Fibroblast of skin of left quadriceps (primary cell): ENCODE measurements at regions not wholly inside any gene's neighbourhood (a gene's known extent, or its start where the extent isn't known, plus 50 kb on each side); places are given as distances from the start of the nearest gene placed in this dataset.

ENCODE experiments used
- DNase-seq, 2 experiments: peaks; one replicate each; pipeline ENCODE4 v3.0.0-alpha.2; 2013; ENCODE audit warnings: low read depth in 2 of 2

DNA sequence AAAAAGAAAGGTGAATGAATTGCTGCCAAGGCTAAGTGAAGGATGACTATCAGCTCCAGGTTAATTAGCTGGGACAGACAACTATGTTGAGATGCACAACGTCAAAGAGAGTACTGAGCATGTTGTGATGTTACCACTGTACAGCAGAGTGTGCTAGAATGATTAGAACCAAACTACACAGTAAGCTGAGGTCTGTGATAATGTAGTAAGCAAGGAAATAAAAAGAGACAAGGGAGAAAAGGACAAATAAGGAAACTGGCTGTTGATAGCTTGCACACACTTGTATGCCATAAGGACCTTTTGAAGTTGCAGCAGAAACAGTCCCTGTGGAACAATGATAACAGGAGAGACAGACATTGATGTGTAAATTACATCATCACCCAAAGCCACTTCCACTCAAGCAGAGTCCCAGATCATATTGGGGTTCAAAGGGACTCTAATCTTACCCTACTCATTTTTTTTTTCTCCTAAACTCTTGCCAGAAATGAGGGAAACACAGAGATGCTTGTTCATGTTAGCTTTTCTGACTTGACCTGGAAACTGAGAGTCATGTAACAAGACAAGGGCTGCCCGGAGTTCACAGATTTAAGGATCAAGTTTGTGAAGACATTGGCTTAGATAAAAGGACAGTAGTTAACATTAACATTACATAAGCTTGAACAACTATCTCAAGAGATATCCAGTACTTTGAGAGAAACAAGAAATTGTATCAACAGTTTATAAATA lies 189.9 kb downstream of the CENPW start:
- no peak for DNase-seq

DNA sequence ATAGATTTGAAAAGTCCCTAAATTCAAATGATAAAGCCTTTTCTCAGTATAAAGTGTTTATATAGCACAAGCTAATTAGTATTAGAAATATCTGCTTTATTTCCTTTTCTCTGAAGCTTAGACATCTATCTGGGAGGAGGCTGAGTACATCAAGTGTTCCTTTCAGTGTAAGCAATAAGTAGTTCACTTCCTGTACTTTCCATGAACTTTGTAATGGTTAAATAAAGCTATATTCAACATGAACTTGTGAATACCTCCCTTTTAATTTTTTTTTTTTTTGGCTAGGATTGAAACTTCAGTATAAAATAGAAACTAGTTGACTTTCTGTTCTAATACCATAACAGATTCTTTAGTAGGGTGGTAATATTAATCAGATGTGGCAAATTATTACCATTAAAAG lies 190.9 kb downstream of the CENPW start:
- DNase-seq, result no peak

- DNase-seq, result no peak
Observed at GRCh38 chr6:126531286-126531685, 191.4 kb downstream of the CENPW start.

DNA sequence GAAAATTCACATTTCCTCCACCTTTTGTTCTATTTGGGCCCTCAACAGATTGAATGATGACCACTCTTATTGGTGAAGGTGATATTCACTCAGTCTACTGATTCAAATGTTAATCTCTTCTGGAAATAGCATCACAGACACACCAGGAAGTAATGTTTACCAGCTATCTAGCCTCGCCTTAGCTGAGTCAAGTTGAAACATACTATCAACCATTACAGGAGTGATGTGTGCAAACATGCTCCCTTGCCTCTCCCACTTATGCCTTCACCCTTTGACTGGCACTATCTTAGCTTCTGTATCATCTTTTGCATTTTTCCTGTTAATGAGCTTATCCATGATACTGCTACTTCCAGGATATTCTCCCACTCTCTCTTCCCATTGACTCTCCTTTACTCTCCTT lies 191.9 kb downstream of the CENPW start:
- DNase-seq, result no peak

DNA sequence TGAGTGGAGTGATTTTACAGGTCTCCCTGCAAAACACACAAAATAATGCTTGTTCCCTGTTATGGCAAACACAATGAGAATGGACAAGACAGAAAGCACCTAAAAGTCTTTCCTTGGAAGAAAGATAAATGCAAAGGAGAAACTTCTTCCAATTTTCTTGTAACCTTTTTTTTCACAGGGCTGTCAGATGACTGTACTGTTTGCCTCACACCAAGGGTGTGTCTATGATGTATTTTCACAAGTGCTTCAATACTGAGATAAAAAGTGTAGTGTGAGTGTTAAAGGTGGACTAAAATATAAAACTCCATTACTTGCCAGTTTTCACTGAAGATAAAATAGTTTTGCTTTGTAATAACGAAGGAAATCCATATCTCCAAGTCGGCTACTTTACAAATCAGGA lies 194.5 kb downstream of the CENPW start:
- DNase-seq, result no peak

GRCh38 chr6:126535138-126535537 lies 195.2 kb downstream of the CENPW start:
- DNase-seq, result no peak

DNA sequence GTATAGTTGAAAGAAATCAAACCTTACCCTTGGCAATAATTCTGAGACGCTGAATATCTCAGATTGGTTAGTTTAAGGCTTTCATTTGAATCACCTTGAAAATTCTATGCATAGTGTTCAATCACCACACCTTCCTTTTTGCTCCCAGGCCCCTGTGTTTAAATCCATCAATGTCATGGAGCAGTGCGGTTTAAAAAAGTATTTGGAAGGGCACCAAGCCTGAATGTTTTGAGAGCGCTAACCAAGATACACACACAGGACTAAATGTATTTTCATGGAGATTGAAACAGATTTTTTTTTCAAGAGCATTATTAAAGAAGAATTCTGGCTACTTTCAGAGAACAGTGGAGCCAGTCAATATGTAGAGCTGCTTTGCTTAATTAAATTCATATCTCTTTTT lies 195.7 kb downstream of the CENPW start:
- DNase-seq, result no peak

DNA sequence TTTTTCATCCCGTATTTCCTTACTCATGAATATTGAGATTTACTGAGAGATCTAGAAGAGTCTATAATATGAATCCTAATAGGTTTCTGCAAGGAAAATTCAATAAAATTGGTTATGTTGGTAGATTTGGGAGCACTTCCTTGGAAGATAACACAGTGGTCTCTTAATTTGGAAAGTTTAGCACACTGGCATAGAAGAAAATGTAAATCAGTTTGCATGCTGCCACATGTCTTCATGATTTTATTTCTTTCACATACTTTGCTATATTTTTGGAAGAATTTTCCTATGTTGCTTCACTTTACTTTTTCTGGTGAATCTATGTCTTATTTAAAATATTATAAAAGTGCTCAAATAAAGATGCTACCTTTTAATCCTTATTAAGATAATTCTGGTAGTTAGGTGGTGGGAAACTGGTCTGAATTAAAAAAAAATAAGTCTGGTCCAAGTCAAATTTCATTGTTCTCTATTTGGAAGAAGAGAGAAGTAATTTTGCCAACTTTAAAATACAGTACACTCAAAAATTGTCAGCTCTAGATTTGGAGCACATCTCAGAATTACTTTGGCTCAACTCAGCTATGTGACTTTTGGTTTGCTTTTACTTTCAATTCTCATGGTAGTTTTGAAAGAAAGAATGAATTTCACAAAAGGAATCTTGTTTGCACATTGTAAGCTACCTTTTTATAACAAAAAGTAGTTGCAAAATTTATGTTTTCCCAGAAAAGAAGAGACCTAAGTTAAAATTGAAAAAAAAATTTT lies 197.3 kb downstream of the CENPW start:
- DNase-seq, result no peak

DNA sequence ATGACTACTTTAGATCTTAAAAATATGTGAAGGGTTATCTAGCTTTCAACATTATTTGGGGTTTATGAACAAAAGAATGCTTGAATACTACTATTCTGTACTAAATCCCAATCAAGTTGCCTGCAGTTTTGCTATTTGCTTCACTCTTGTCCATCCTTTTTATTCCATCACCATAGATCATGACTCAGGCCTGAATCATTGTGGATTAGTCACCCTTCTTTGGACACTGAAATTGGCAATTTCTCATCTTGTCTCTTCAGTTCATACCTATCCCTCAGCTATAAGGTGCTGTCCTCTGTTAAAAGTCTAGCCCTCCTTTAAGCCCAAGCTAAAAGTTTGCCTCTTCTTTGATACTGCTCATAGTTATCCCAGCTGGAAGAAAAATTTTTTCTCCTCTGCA lies 199.1 kb downstream of the CENPW start:
- DNase-seq, result peak; percentile 25 to 27

DNA sequence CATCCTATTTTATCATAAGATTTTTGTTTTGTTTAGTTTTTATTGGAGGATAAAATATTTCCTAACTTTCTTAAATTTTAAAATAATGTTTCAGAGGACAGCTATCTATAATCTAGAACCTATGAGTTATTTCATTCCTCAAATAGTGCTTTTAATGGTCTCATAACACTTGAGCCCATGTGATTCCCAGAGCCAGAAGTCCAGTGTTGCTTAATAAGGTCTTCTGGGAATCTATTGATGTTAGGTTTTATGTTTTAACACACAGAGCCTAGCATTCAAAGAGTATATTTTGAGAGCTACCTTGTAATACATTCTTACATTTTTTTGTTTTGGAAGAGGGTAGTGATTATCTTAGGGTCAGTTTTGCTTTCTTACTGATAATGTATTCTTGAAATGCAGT lies 200.2 kb downstream of the CENPW start:
- no peak for DNase-seq

GRCh38 chr6:126541806-126542491 lies 202.0 kb downstream of the CENPW start:
- no peak for DNase-seq

DNA sequence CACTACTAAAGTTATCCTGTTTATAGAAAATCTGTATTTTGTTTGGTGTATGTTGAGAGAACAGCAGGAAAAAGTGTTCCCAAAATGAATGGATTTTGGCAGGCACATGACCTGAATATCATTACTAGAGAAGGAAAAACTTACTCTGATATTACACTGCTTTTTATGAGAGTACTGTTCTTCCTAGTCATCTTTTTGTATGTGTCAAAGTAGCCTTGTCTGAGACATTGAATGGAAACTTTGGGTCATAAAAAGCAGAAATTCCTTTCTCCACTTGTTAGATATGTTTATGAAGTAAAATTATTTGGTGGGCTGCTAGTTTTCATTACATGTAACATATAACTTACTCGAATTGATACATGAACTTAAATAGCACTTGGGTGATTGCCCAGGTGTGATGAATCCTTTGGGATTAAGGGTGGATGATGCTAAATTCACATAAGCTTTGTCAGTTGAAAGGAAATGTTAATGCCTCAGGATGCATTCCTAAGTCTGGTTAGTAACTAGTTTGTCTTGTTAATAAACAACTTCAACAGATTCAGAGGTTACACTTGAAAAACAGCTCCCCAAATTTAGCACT lies 206.7 kb downstream of the CENPW start:
- peak; percentile 15 to 26 for DNase-seq

GRCh38 chr6:126548300-126548699 lies 208.4 kb downstream of the CENPW start:
- DNase-seq, result no peak

- no peak for DNase-seq
Observed at GRCh38 chr6:126550323-126550722, 210.4 kb downstream of the CENPW start.

- no peak for DNase-seq
Observed at GRCh38 chr6:126551832-126552231, 211.9 kb downstream of the CENPW start.

- no peak for DNase-seq
Observed at GRCh38 chr6:126553854-126554253, 213.9 kb downstream of the CENPW start.

DNA sequence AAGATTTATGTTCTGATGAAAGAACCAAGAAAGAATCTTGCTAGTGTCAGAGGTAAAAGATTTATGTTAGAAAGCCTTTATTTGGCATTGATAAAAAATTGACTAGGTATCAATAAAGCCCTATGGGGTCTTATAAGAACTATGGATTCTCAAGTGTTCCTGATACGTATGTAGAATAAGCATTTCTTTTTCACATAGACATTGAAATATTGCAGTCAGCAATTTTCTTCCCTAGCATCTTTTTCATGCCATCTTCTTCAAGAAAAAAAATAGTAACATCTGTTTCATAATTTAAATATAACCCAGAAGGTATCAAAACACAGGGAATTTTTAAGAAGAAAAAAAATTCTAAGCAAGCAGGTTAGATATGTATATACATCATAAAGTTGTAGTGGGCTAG lies 230.6 kb downstream of the CENPW start:
- DNase-seq, result no peak

DNA sequence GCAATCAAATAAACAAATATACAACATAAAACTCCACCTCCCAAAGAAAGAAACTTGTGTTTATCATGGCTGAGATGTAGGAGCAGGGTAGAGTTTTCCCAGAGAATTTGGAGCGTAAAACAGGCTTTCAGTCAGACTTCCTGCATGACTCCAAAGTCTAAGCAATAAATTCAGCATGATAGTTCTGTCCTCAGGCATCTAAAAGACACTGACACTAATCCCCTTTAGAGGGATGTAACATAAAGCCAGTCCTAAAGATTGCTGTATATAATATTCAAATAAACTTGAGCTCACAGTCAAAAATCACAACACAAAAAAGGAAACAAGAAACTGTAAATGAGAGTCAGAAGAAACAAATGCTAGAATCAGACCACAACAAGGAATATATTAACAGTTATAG lies 234.4 kb downstream of the CENPW start:
- no peak for DNase-seq

- DNase-seq, result no peak
Observed at GRCh38 chr6:126581316-126581715, 241.4 kb downstream of the CENPW start.

GRCh38 chr6:126600258-126600916 lies 260.5 kb downstream of the CENPW start:
- no peak for DNase-seq

DNA sequence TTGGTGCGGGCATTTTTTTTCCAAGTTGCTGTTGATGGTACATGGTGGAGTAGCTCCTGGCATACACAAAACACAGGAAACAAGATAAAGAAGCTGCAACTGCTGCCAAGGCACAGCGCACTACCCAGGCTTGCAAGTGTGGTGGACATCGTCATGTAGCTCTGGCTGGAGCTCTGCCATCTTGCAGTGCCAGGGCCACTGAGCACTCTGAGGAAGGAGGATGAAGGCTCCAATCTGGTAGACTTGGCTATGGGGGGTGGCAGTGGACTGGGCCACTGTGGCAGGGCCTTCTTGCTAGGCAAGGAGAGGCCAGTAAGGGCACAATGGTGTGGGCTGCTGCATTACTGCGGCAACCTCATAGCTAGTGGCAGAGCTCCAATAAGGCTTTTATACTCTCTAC lies 263.5 kb downstream of the CENPW start:
- no peak for DNase-seq

GRCh38 chr6:126605089-126605488 lies 265.2 kb downstream of the CENPW start:
- DNase-seq, result no peak
